ENCODE measurements at regions not wholly inside any gene's neighbourhood (a gene's known extent, or its start where the extent isn't known, plus 50 kb on each side); places are given as distances from the start of the nearest gene placed in this dataset.

DNA sequence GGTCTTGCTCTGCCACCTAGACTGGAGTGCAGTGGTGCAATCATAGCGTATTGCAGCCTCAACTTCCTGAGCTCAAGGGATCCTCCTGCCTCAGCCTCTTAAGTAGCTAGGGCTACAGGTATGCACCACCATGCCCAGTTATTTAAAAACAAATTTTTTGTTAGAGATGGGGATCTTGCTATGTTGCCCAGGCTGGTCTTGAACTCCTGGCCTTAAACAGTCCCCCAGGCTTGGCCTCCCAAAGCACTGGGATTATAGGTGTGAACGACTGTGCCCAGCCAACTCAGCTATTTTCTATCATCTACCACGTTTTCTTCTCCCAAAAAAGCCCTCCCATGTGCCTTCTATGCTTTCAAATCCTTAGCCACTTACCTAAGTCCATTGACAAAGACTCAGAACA, 243.7 kb upstream of the SOX4 start:
- TF ChIP-seq, protein P1, sequence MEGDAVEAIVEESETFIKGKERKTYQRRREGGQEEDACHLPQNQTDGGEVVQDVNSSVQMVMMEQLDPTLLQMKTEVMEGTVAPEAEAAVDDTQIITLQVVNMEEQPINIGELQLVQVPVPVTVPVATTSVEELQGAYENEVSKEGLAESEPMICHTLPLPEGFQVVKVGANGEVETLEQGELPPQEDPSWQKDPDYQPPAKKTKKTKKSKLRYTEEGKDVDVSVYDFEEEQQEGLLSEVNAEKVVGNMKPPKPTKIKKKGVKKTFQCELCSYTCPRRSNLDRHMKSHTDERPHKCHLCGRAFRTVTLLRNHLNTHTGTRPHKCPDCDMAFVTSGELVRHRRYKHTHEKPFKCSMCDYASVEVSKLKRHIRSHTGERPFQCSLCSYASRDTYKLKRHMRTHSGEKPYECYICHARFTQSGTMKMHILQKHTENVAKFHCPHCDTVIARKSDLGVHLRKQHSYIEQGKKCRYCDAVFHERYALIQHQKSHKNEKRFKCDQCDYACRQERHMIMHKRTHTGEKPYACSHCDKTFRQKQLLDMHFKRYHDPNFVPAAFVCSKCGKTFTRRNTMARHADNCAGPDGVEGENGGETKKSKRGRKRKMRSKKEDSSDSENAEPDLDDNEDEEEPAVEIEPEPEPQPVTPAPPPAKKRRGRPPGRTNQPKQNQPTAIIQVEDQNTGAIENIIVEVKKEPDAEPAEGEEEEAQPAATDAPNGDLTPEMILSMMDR (IDR thresholded peaks at IDR 0.05; ENCODE audit: insufficient read depth, low read depth, low read length) = no peak
- no peak for TF ChIP-seq EZH2 (IDR thresholded peaks at IDR 0.05; ENCODE audit: insufficient read depth, low read length)

Measured in astrocyte (in vitro differentiated cells and primary cell).